Caco-2 (cell line): ENCODE measurements at regions not wholly inside any gene's neighbourhood (a gene's known extent, or its start where the extent isn't known, plus 50 kb on each side); places are given as distances from the start of the nearest gene placed in this dataset.
"Not testable (repeated sequence)": the region's sequence is repeated elsewhere in the genome, so short reads cannot be mapped to it uniquely, and the experiment has no call there.

Source experiments
- BruUV-seq: library from RNA; stranded (reverse); fragments of 400-500 nt; replicated peaks from 2 replicates; lab custom pipeline; 2021; lab: Mats Ljungman, UMichigan
- CTCF ChIA-PET: fragments of 300-600 bp; sonication (Branson Sonifier 250); formaldehyde crosslinking; loops from one replicate; lab custom pipeline; 2022; ENCODE audit warnings: antibody characterized with exemption; lab: Charles Lee
- POLR2A ChIA-PET: fragments of 300-600 bp; sonication (Branson Sonifier 250); formaldehyde crosslinking; loops from one replicate; lab custom pipeline; 2022; ENCODE audit warnings: antibody characterized with exemption; lab: Charles Lee
- DNase-seq, 2 experiments: peaks; one replicate each; pipeline versions ENCODE4 v3.0.0 to v3.0.0-alpha.2; 2020 to 2022
- H3K27me3 ChIP-seq: replicated peaks from 2 replicates; pipeline ENCODE4 v1.6.0; 2011; ENCODE audit warnings: low read length; ENCODE audit not compliant: control insufficient read depth, insufficient read depth
- H3K36me3 ChIP-seq: 2 replicates; pipeline ENCODE4 v1.5.1; 2011; ENCODE audit warnings: low read length; ENCODE audit not compliant: control insufficient read depth, insufficient read depth
- H3K4me1 ChIP-seq: fragments of 250-450 bp; sonication (Bioruptor Pico); 2 replicates; pipeline ENCODE4 v1.5.1; 2020; ENCODE audit warnings: mild to moderate bottlenecking
- H3K4me3 ChIP-seq: 2 replicates; pipeline ENCODE4 v1.5.1; 2011; ENCODE audit warnings: low read depth, mild to moderate bottlenecking, control low read depth, low read length
- H3K9me3 ChIP-seq: fragments of 250-450 bp; sonication (Bioruptor Pico); 2 replicates; pipeline ENCODE4 v1.5.1; 2020; ENCODE audit warnings: mild to moderate bottlenecking, moderate library complexity
- H3K27ac Mint-ChIP-seq: one replicate; pipeline ENCODE4 v1.8.0; 2022; ENCODE audit warnings: mixed read lengths; ENCODE audit not compliant: unreplicated experiment
- H3K27me3 Mint-ChIP-seq: one replicate; pipeline ENCODE4 v1.8.0; 2022; ENCODE audit warnings: mixed read lengths; ENCODE audit not compliant: insufficient read depth, unreplicated experiment
- H3K36me3 Mint-ChIP-seq: one replicate; pipeline ENCODE4 v1.8.0; 2022; ENCODE audit warnings: mild to moderate bottlenecking, mixed read lengths; ENCODE audit not compliant: insufficient read depth, unreplicated experiment
- H3K4me1 Mint-ChIP-seq: one replicate; pipeline ENCODE4 v1.8.0; 2022; ENCODE audit warnings: low read depth, mixed read lengths; ENCODE audit not compliant: unreplicated experiment
- H3K4me3 Mint-ChIP-seq: one replicate; pipeline ENCODE4 v1.8.0; 2022; ENCODE audit warnings: mild to moderate bottlenecking, moderate library complexity, mixed read lengths; ENCODE audit not compliant: unreplicated experiment
- H3K9me3 Mint-ChIP-seq: one replicate; pipeline ENCODE4 v1.8.0; 2022; ENCODE audit warnings: mixed read lengths; ENCODE audit not compliant: unreplicated experiment
- CTCF ChIP-seq, 2 experiments: fragments of 200-600 bp in 1 of 2; IDR thresholded peaks; 1 replicate in 1 of 2; 2 replicates in 1 of 2; pipeline versions ENCODE4 v1.5.1 to v1.8.0; 2011 to 2022; ENCODE audit warnings: antibody characterized with exemption in 1 of 2, control low read depth in 1 of 2, inconsistent platforms in 1 of 2, low read depth in 1 of 2, low read length in 1 of 2, mild to moderate bottlenecking in 1 of 2, moderate library complexity in 1 of 2; ENCODE audit not compliant: insufficient read depth in 1 of 2, severe bottlenecking in 1 of 2, unreplicated experiment in 1 of 2
- intact Hi-C: fragments of 100-400 bp; cut with micrococcal nuclease; formaldehyde crosslinking; loops from one replicate; pipeline ENCODE4 v1.10.0; 2022; ENCODE audit not compliant: unreplicated experiment

- H3K27ac Mint-ChIP-seq: no peak overlapping the region
- CTCF ChIA-PET: no interaction called here
- no peaks in the 10 kb centered on the region for H3K27me3 ChIP-seq
- H3K27me3 Mint-ChIP-seq: peaks cover 8% of the 10 kb centered on the region
- POLR2A ChIA-PET: no interaction called here
- no peaks in the 10 kb centered on the region for H3K9me3 Mint-ChIP-seq
- H3K36me3 ChIP-seq: no peaks in the 10 kb centered on the region
- TF ChIP-seq CTCF (IDR thresholded peaks at IDR 0.05; ENCODE audit: insufficient read depth in 1 of 2, low read depth in 1 of 2, low read length in 1 of 2, severe bottlenecking in 1 of 2, unreplicated experiment in 1 of 2): no peak
- DNase-seq: no peak
- H3K4me1 Mint-ChIP-seq: no peaks in the 10 kb centered on the region
- intact Hi-C loops: no loop called here
- H3K4me1 ChIP-seq: no peaks in the 10 kb centered on the region
- H3K36me3 Mint-ChIP-seq: no peaks in the 10 kb centered on the region
- no TSS peak for BruUV-seq
- no peaks in the 10 kb centered on the region for H3K9me3 ChIP-seq
- no peak overlapping the region for H3K4me3 Mint-ChIP-seq
- H3K4me3 ChIP-seq: no peak overlapping the region
Observed at GRCh38 chr16:59013930-59014329, 279.8 kb upstream of the GOT2 start.

- Mint-ChIP-seq H3K4me1 (no peaks in the 10 kb centered on the region), H3K9me3 (no peaks in the 10 kb centered on the region), H3K4me3 (no peak overlapping the region), H3K27ac (no peak overlapping the region), H3K27me3 (peaks cover 3% of the 10 kb centered on the region), H3K36me3 (no peaks in the 10 kb centered on the region)
- Histone ChIP-seq H3K4me3 (no peak overlapping the region), H3K9me3 (no peaks in the 10 kb centered on the region), H3K27me3 (no peaks in the 10 kb centered on the region), H3K4me1 (no peaks in the 10 kb centered on the region), H3K36me3 (no peaks in the 10 kb centered on the region)
- BruUV-seq: no TSS peak
- ChIA-PET POLR2A (no interaction called here), CTCF (no interaction called here)
- intact Hi-C loops: no loop called here
- no peak for DNase-seq
- no peak for TF ChIP-seq CTCF (IDR thresholded peaks at IDR 0.05; ENCODE audit: insufficient read depth in 1 of 2, low read depth in 1 of 2, low read length in 1 of 2, severe bottlenecking in 1 of 2, unreplicated experiment in 1 of 2)
Observed at GRCh38 chr16:58999762-59000161, 265.6 kb upstream of the GOT2 start.

GRCh38 chr16:58992755-58993154 lies 258.6 kb upstream of the GOT2 start:
- H3K9me3 Mint-ChIP-seq: peaks cover 17% of the 10 kb centered on the region
- H3K4me3 ChIP-seq, CTCF ChIA-PET, H3K4me1 ChIP-seq, H3K36me3 Mint-ChIP-seq, H3K27me3 Mint-ChIP-seq, H3K4me3 Mint-ChIP-seq, H3K27ac Mint-ChIP-seq, POLR2A ChIA-PET, BruUV-seq, DNase-seq, H3K27me3 ChIP-seq, H3K9me3 ChIP-seq, intact Hi-C loops, H3K36me3 ChIP-seq, H3K4me1 Mint-ChIP-seq: not testable (repeated sequence)

DNA sequence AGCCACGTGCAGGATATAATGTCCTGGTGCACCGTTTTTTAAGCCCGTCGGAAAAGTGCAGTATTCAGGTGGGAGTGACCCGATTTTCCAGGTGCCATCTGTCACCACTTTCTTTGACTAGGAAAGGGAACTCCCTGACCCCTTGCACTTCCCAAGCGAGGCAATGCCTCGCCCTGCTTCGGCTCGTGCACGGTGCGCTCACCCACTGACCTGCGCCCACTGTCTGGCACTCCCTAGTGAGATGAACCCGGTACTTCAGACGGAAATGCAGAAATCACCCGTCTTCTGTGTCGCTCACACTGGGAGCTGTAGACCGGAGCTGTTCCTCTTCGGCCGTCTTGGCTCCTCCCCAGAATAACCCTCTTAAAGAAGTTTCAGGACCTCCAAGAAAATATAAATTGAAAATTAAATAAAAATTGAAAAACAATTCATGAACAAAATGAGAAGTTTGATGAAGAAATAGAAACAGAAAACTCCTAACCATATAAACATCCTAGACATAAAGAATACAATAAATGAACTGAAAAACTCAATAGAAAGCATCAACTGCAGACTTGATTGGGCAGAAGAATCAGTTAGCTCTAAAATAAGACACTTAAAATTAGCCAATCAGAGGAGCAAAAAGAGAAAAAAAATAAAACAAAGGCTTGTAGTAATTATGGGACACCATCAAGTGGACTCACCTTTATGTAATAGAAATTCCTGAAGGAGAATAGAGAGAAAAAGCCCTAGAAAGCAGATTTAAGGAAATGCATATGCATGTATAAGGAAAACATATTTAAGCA lies 249.3 kb upstream of the GOT2 start:
- H3K4me3 ChIP-seq, H3K9me3 ChIP-seq, CTCF ChIA-PET, intact Hi-C loops, H3K27ac Mint-ChIP-seq, H3K27me3 Mint-ChIP-seq, H3K27me3 ChIP-seq, DNase-seq, H3K36me3 Mint-ChIP-seq, BruUV-seq, H3K4me1 Mint-ChIP-seq, POLR2A ChIA-PET, H3K4me3 Mint-ChIP-seq, H3K36me3 ChIP-seq, H3K4me1 ChIP-seq: not testable (repeated sequence)
- peaks cover 19% of the 10 kb centered on the region for H3K9me3 Mint-ChIP-seq
